ENCODE measurements at regions not wholly inside any gene's neighbourhood (a gene's known extent, or its start where the extent isn't known, plus 50 kb on each side); places are given as distances from the start of the nearest gene placed in this dataset.

DNA sequence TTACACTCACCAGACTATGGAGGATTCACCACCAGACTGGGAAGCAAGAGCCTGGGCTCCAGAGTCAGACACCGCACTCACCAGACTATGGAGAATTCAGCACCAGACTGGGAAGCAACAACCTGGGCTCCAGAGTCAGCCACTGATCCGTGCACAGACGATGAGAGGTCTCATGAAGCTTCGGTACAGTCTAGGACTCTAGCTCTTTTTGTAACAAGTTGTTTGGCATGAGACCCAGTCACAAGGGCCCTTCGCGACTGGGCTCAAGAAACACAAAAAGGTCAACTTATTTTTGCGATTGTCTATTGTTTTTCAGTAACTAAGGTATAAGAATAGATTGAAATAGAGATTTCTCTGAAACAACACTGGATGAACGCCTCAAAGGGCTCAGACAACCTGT lies 192.7 kb upstream of the ADAMTSL1 start:
- no peak overlapping the region for H3K27ac ChIP-seq (ENCODE audit: low read depth, low read length)
- no peaks in the 10 kb centered on the region for H3K36me3 ChIP-seq (ENCODE audit: control insufficient read depth, low read length)
- no peak overlapping the region for H3K4me2 ChIP-seq (ENCODE audit: low read length)

GRCh38 chr9:18294229-18294628 lies 179.7 kb upstream of the ADAMTSL1 start:
- no peaks in the 10 kb centered on the region for H3K4me1 ChIP-seq (ENCODE audit: control insufficient read depth, low read length)
- H3K4me2 ChIP-seq (ENCODE audit: low read length), result no peak overlapping the region
- no peaks in the 10 kb centered on the region; the same call in 1 of the 2 replicates for H3K27me3 ChIP-seq (ENCODE audit: control insufficient read depth, low read length)
- H4K20me1 ChIP-seq (ENCODE audit: control insufficient read depth, insufficient read depth, low read depth, low read length), result no peaks in the 10 kb centered on the region
- no peaks in the 10 kb centered on the region for H3K9me2 ChIP-seq (replicated peaks; ENCODE audit: control insufficient read depth, low read length)
- TF ChIP-seq EZH2phosphoT487 (IDR thresholded peaks at IDR 0.05; ENCODE audit: borderline replicate concordance, low read length) (no peak), CTCF (IDR thresholded peaks at IDR 0.05; ENCODE audit: low read depth, low read length, poor library complexity, severe bottlenecking) (no peak)
- H3K27ac ChIP-seq (ENCODE audit: low read depth, low read length), result no peak overlapping the region
- H3F3A ChIP-seq (ENCODE audit: control insufficient read depth, insufficient read depth), result no peaks in the 10 kb centered on the region
- no peaks in the 10 kb centered on the region for H3K79me2 ChIP-seq (ENCODE audit: control insufficient read depth, low read length)
- H3K9me3 ChIP-seq (ENCODE audit: control insufficient read depth, insufficient read depth, low read length), result no peaks in the 10 kb centered on the region
- no peaks in the 10 kb centered on the region for H3K36me3 ChIP-seq (ENCODE audit: control insufficient read depth, low read length)
- H3K4me3 ChIP-seq (ENCODE audit: low read length), result no peak overlapping the region

More for the DNA sequence above, 192.7 kb upstream of the ADAMTSL1 start:
- TF ChIP-seq CTCF (IDR thresholded peaks at IDR 0.05; ENCODE audit: low read depth, low read length, poor library complexity, severe bottlenecking), result no peak
- no peak for TF ChIP-seq EZH2phosphoT487 (IDR thresholded peaks at IDR 0.05; ENCODE audit: borderline replicate concordance, low read length)
- H3K4me1 ChIP-seq (ENCODE audit: control insufficient read depth, low read length), result no peaks in the 10 kb centered on the region
- H3K9me2 ChIP-seq (replicated peaks; ENCODE audit: control insufficient read depth, low read length), result no peaks in the 10 kb centered on the region
- no peaks in the 10 kb centered on the region for H4K20me1 ChIP-seq (ENCODE audit: control insufficient read depth, insufficient read depth, low read depth, low read length)
- H3K79me2 ChIP-seq (ENCODE audit: control insufficient read depth, low read length), result no peaks in the 10 kb centered on the region
- no peak overlapping the region for H3K4me3 ChIP-seq (ENCODE audit: low read length)
- H3K9me3 ChIP-seq (ENCODE audit: control insufficient read depth, insufficient read depth, low read length), result no peaks in the 10 kb centered on the region
- H3F3A ChIP-seq (ENCODE audit: control insufficient read depth, insufficient read depth), result no peaks in the 10 kb centered on the region
- no peaks in the 10 kb centered on the region for H3K27me3 ChIP-seq (ENCODE audit: control insufficient read depth, low read length)

DNA sequence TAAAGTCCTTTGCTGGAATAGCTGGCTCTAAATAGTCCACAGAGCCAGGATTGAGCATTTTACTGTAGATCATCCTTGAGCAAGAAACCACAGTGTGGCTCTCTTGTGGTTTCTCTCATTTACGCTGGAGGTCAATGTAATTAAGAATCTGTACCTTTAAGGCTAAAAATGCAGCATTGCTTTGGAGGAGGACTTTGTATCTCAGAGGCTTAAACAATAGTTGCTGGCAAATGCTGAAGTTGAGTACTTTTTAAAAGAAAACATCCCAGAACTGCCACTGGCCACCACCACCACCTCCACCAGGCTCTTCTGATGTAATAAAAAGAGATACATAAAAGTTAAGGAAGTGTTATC lies 177.3 kb upstream of the ADAMTSL1 start:
- no peaks in the 10 kb centered on the region for H3K9me3 ChIP-seq (ENCODE audit: control insufficient read depth, insufficient read depth, low read length)
- no peak overlapping the region for H3K4me2 ChIP-seq (ENCODE audit: low read length)
- no peaks in the 10 kb centered on the region for H3K36me3 ChIP-seq (ENCODE audit: control insufficient read depth, low read length)
- no peaks in the 10 kb centered on the region for H4K20me1 ChIP-seq (ENCODE audit: control insufficient read depth, insufficient read depth, low read depth, low read length)
- H3K4me3 ChIP-seq (ENCODE audit: low read length), result no peak overlapping the region
- no peaks in the 10 kb centered on the region for H3K4me1 ChIP-seq (ENCODE audit: control insufficient read depth, low read length)
- H3K79me2 ChIP-seq (ENCODE audit: control insufficient read depth, low read length), result no peaks in the 10 kb centered on the region
- H3K27ac ChIP-seq (ENCODE audit: low read depth, low read length), result no peak overlapping the region
- no peak for TF ChIP-seq EZH2phosphoT487 (IDR thresholded peaks at IDR 0.05; ENCODE audit: borderline replicate concordance, low read length)
- no peak for TF ChIP-seq CTCF (IDR thresholded peaks at IDR 0.05; ENCODE audit: low read depth, low read length, poor library complexity, severe bottlenecking)
- no peaks in the 10 kb centered on the region for H3K27me3 ChIP-seq (ENCODE audit: control insufficient read depth, low read length)
- no peaks in the 10 kb centered on the region for H3F3A ChIP-seq (ENCODE audit: control insufficient read depth, insufficient read depth)
- no peaks in the 10 kb centered on the region for H3K9me2 ChIP-seq (replicated peaks; ENCODE audit: control insufficient read depth, low read length)

Data from DOHH2 (cell line).